Keratinocyte (primary cell): ENCODE measurements at regions not wholly inside any gene's neighbourhood (a gene's known extent, or its start where the extent isn't known, plus 50 kb on each side); places are given as distances from the start of the nearest gene placed in this dataset.
"Not testable (repeated sequence)": the region's sequence is repeated elsewhere in the genome, so short reads cannot be mapped to it uniquely, and the experiment has no call there.

Experiments
- DNase-seq: peaks from one replicate; pipeline ENCODE4 v3.0.0-alpha.2; 2011; ENCODE audit warnings: low read depth, missing footprints, low spot score
- FAIRE-seq: peaks from 2 replicates; lab custom pipeline; 2011; peaks lifted over from hg19 to GRCh38; lab: Jason Lieb, UNC
- H2AFZ ChIP-seq: 2 replicates; pipeline ENCODE4 v1.6.0; 2012; ENCODE audit warnings: low read length, control low read depth, inconsistent platforms; ENCODE audit not compliant: control insufficient read depth
- H3K27ac ChIP-seq: 2 replicates; pipeline ENCODE4 v1.5.1; 2011; ENCODE audit warnings: low read length; ENCODE audit not compliant: control insufficient read depth, insufficient read depth
- H3K27me3 ChIP-seq: 3 replicates; pipeline ENCODE4 v1.6.0; 2011; ENCODE audit warnings: low read length; ENCODE audit not compliant: control insufficient read depth, insufficient read depth; ENCODE audit errors: extremely low read depth
- H3K36me3 ChIP-seq, 2 experiments: 2 replicates in 1 of 2; 3 replicates in 1 of 2; pipeline ENCODE4 v1.5.1; 2011; ENCODE audit warnings: low read length in 2 of 2, mild to moderate bottlenecking in 1 of 2; ENCODE audit not compliant: control insufficient read depth in 2 of 2, insufficient read depth in 2 of 2; ENCODE audit errors: extremely low read depth in 1 of 2
- H3K4me1 ChIP-seq: 3 replicates; pipeline ENCODE4 v1.5.1; 2011; ENCODE audit warnings: low read length; ENCODE audit not compliant: control insufficient read depth, insufficient read depth; ENCODE audit errors: extremely low read depth
- H3K4me2 ChIP-seq: 3 replicates; pipeline ENCODE4 v1.6.0; 2011; ENCODE audit warnings: low read depth, low read length; ENCODE audit not compliant: control insufficient read depth, insufficient read depth; ENCODE audit errors: extremely low read depth
- H3K4me3 ChIP-seq, 3 experiments: fragments of 200-600 bp in 1 of 3; sonication (generic) in 1 of 3; 2 replicates in 2 of 3; 3 replicates in 1 of 3; pipeline ENCODE4 v1.5.1; 2011 to 2016; ENCODE audit warnings: low read length in 3 of 3, mild to moderate bottlenecking in 3 of 3, control low read depth in 2 of 3, inconsistent platforms in 1 of 3, low read depth in 1 of 3, mixed read lengths in 1 of 3, mixed run types in 1 of 3, moderate library complexity in 1 of 3; ENCODE audit not compliant: control insufficient read depth in 2 of 3, insufficient read depth in 2 of 3; ENCODE audit errors: extremely low read depth in 1 of 3
- H3K79me2 ChIP-seq: 2 replicates; pipeline ENCODE4 v1.6.0; 2012; ENCODE audit warnings: low read length; ENCODE audit not compliant: control insufficient read depth, insufficient read depth
- H3K9ac ChIP-seq: 3 replicates; pipeline ENCODE4 v1.6.0; 2011; ENCODE audit warnings: low read length; ENCODE audit not compliant: control insufficient read depth, insufficient read depth; ENCODE audit errors: extremely low read depth
- H3K9me1 ChIP-seq: 3 replicates; pipeline ENCODE4 v1.6.0; 2011; ENCODE audit warnings: low read length; ENCODE audit not compliant: control insufficient read depth, insufficient read depth; ENCODE audit errors: extremely low read depth
- H3K9me3 ChIP-seq: 2 replicates; pipeline ENCODE4 v1.5.1; 2012; ENCODE audit warnings: low read depth, low read length; ENCODE audit not compliant: control insufficient read depth
- H4K20me1 ChIP-seq: 3 replicates; pipeline ENCODE4 v1.6.0; 2011; ENCODE audit warnings: low read length; ENCODE audit not compliant: control insufficient read depth, insufficient read depth; ENCODE audit errors: extremely low read depth
- EZH2 ChIP-seq: IDR thresholded peaks from one replicate; pipeline ENCODE4 v1.6.1; 2012; ENCODE audit warnings: inconsistent platforms, mild to moderate bottlenecking, low read length, moderate library complexity
- dilution Hi-C: fragments of 300-500 bp; cut with MboI; formaldehyde crosslinking; loops from one replicate; pipeline ENCODE4 v1.7.0; 2020; ENCODE audit warnings: low sequenced_read_pairs; ENCODE audit not compliant: extremely low pct_ligation_motif_present
- TF ChIP-seq, protein P1 (sequence below), 3 experiments: IDR thresholded peaks in 1 of 3; conservative IDR thresholded peaks in 1 of 3; optimal IDR thresholded peaks in 1 of 3; 2 replicates in 2 of 3; 3 replicates in 1 of 3; pipeline versions ENCODE3 to v1.5.1; 2011; ENCODE audit warnings: low read length in 3 of 3, mild to moderate bottlenecking in 3 of 3, moderate library complexity in 2 of 3, control low read depth in 1 of 3, inconsistent platforms in 1 of 3; ENCODE audit not compliant: insufficient read depth in 2 of 3; ENCODE audit errors: extremely low read depth in 1 of 3

GRCh38 chr6:27550692-27551091 lies 77.8 kb upstream of the ZNF184 start:
- FAIRE-seq, result no peak
- H3K9me3 ChIP-seq, result no peaks in the 10 kb centered on the region

GRCh38 chr6:27549241-27549598 lies 76.3 kb upstream of the ZNF184 start:
- dilution Hi-C loops, H3K79me2 ChIP-seq, H3K9ac ChIP-seq, H3K9me1 ChIP-seq, FAIRE-seq, H3K27ac ChIP-seq, DNase-seq, H3K4me1 ChIP-seq, H3K9me3 ChIP-seq, H3K36me3 ChIP-seq, H4K20me1 ChIP-seq, H3K4me3 ChIP-seq, H2AFZ ChIP-seq, H3K27me3 ChIP-seq: not testable (repeated sequence)
- peak overlapping the region; percentile 81 for H3K4me2 ChIP-seq

More at GRCh38 chr6:27550692-27551091, 77.8 kb upstream of the ZNF184 start:
- H2AFZ ChIP-seq, result no peak overlapping the region
- no peak overlapping the region for H3K27ac ChIP-seq
- no peak overlapping the region for H3K4me2 ChIP-seq
- TF ChIP-seq EZH2, result no peak
- TF ChIP-seq, protein P1, sequence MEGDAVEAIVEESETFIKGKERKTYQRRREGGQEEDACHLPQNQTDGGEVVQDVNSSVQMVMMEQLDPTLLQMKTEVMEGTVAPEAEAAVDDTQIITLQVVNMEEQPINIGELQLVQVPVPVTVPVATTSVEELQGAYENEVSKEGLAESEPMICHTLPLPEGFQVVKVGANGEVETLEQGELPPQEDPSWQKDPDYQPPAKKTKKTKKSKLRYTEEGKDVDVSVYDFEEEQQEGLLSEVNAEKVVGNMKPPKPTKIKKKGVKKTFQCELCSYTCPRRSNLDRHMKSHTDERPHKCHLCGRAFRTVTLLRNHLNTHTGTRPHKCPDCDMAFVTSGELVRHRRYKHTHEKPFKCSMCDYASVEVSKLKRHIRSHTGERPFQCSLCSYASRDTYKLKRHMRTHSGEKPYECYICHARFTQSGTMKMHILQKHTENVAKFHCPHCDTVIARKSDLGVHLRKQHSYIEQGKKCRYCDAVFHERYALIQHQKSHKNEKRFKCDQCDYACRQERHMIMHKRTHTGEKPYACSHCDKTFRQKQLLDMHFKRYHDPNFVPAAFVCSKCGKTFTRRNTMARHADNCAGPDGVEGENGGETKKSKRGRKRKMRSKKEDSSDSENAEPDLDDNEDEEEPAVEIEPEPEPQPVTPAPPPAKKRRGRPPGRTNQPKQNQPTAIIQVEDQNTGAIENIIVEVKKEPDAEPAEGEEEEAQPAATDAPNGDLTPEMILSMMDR (optimal IDR thresholded peaks at IDR 0.05 in 1 of 3, IDR thresholded peaks at IDR 0.05 in 1 of 3, conservative IDR thresholded peaks at IDR 0.05 in 1 of 3; ENCODE audit: extremely low read depth in 1 of 3, insufficient read depth in 2 of 3, low read length in 3 of 3), result no peak
- no peaks in the 10 kb centered on the region for H3K4me1 ChIP-seq
- H3K36me3 ChIP-seq, result no peaks in the 10 kb centered on the region
- no peaks in the 10 kb centered on the region for H3K79me2 ChIP-seq
- H3K27me3 ChIP-seq, result no peaks in the 10 kb centered on the region
- H4K20me1 ChIP-seq, result no peaks in the 10 kb centered on the region
- H3K4me3 ChIP-seq, result no peak overlapping the region
- dilution Hi-C loops, result no loop called here
- no peak overlapping the region for H3K9ac ChIP-seq
- no peaks in the 10 kb centered on the region for H3K9me1 ChIP-seq
- no peak for DNase-seq
